Calu3 (cell line): ENCODE measurements at regions not wholly inside any gene's neighbourhood (a gene's known extent, or its start where the extent isn't known, plus 50 kb on each side); places are given as distances from the start of the nearest gene placed in this dataset.

ENCODE experiments used
- BruUV-seq: library from RNA; stranded (reverse); fragments of 400-500 nt; replicated peaks from 2 replicates; lab custom pipeline; 2021; lab: Mats Ljungman, UMichigan
- CTCF ChIA-PET: fragments of 300-600 bp; sonication (Branson Sonifier 250); formaldehyde crosslinking; loops from one replicate; lab custom pipeline; 2022; ENCODE audit warnings: antibody characterized with exemption; lab: Charles Lee
- DNase-seq: peaks from one replicate; pipeline ENCODE4 v3.0.0; 2022
- H3K27ac Mint-ChIP-seq: one replicate; pipeline ENCODE4 v1.8.0; 2022; ENCODE audit warnings: mixed read lengths; ENCODE audit not compliant: unreplicated experiment
- H3K27me3 Mint-ChIP-seq: one replicate; pipeline ENCODE4 v1.8.0; 2022; ENCODE audit warnings: mixed read lengths; ENCODE audit not compliant: unreplicated experiment
- H3K36me3 Mint-ChIP-seq: one replicate; pipeline ENCODE4 v1.8.0; 2022; ENCODE audit warnings: mild to moderate bottlenecking, moderate library complexity, mixed read lengths; ENCODE audit not compliant: insufficient read depth, unreplicated experiment
- H3K4me1 Mint-ChIP-seq: one replicate; pipeline ENCODE4 v1.8.0; 2022; ENCODE audit warnings: mild to moderate bottlenecking, low read depth, mixed read lengths; ENCODE audit not compliant: unreplicated experiment
- H3K4me3 Mint-ChIP-seq: one replicate; pipeline ENCODE4 v1.8.0; 2022; ENCODE audit warnings: mild to moderate bottlenecking, low read depth, moderate library complexity, mixed read lengths; ENCODE audit not compliant: unreplicated experiment
- H3K9me3 Mint-ChIP-seq: one replicate; pipeline ENCODE4 v1.8.0; 2022; ENCODE audit warnings: low read depth, mixed read lengths; ENCODE audit not compliant: unreplicated experiment
- intact Hi-C: fragments of 100-400 bp; cut with micrococcal nuclease; formaldehyde crosslinking; loops from one replicate; pipeline ENCODE4 v1.10.0; 2022; ENCODE audit not compliant: unreplicated experiment
- TF ChIP-seq, protein P1 (sequence below): fragments of 200-600 bp; IDR thresholded peaks from one replicate; pipeline ENCODE4 v1.8.0; 2022; ENCODE audit warnings: antibody characterized with exemption; ENCODE audit not compliant: unreplicated experiment

DNA sequence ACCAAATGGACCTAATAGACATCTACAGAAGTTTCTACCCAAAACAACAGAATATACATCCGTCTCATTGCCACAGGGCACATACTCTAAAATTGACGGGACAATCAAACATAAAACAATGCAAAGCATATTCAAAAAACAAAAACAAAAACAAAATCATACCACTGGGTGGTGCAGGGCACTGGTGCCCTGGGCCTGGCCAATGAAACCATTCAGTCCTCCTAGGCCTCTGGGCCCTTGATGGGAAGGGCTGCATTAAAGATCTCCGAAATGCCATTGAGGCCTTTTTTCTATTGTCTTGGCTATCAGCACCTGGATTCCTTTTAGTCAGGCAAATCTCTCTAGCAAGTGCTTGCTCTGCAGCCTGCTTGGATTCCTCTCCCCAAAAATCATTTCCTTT, 213.9 kb upstream of the ZCCHC13 start:
- H3K4me3 Mint-ChIP-seq: no peak overlapping the region
- no peaks in the 10 kb centered on the region for H3K36me3 Mint-ChIP-seq
- DNase-seq: no peak
- TF ChIP-seq, protein P1, sequence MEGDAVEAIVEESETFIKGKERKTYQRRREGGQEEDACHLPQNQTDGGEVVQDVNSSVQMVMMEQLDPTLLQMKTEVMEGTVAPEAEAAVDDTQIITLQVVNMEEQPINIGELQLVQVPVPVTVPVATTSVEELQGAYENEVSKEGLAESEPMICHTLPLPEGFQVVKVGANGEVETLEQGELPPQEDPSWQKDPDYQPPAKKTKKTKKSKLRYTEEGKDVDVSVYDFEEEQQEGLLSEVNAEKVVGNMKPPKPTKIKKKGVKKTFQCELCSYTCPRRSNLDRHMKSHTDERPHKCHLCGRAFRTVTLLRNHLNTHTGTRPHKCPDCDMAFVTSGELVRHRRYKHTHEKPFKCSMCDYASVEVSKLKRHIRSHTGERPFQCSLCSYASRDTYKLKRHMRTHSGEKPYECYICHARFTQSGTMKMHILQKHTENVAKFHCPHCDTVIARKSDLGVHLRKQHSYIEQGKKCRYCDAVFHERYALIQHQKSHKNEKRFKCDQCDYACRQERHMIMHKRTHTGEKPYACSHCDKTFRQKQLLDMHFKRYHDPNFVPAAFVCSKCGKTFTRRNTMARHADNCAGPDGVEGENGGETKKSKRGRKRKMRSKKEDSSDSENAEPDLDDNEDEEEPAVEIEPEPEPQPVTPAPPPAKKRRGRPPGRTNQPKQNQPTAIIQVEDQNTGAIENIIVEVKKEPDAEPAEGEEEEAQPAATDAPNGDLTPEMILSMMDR: no peak
- CTCF ChIA-PET: no interaction called here
- no peak overlapping the region for H3K27ac Mint-ChIP-seq
- intact Hi-C loops: no loop called here
- no TSS peak for BruUV-seq
- H3K27me3 Mint-ChIP-seq: no peaks in the 10 kb centered on the region
- H3K9me3 Mint-ChIP-seq: peaks cover 14% of the 10 kb centered on the region
- H3K4me1 Mint-ChIP-seq: no peaks in the 10 kb centered on the region

DNA sequence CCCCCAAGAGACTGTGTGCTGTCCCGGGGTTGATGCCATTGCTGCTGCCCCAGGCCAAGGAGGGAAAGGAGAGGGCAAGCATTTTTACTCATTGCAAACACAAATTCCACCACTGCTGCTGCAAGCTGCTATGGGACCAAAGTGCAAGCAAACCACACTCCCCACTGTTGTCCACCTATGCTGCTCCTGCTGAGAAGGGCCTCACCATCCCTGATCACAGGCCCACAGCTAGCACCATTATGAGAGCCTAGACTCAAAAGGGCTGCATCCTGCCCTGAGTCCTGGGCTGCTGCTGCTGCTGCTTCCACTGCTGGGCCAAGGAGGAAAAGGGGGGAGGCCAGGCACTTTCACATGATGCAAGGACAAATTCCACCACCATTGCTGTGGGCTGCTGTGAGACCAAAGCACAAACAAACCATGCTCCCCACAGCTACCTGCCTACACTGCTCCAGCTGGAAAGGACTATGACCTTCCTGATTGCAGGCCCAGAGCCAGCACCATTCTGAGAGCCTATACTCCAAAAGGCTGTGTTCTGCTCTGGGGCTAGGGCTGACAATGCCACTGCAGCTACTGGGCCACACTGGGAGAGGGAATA, 218.2 kb upstream of the ZCCHC13 start:
- H3K4me3 Mint-ChIP-seq: no peak overlapping the region
- peaks cover 13% of the 10 kb centered on the region for H3K9me3 Mint-ChIP-seq
- CTCF ChIA-PET: interaction anchor here (0.6 kb wide), 1 partner anchor 1824 kb away, joined by 3 read pairs; no protein-coding TSS in a partner anchor
- H3K36me3 Mint-ChIP-seq: no peaks in the 10 kb centered on the region
- no peak for DNase-seq
- TF ChIP-seq, protein P1: no peak
- H3K27me3 Mint-ChIP-seq: no peaks in the 10 kb centered on the region
- intact Hi-C loops: no loop called here
- H3K4me1 Mint-ChIP-seq: no peaks in the 10 kb centered on the region
- BruUV-seq: no TSS peak
- H3K27ac Mint-ChIP-seq: no peak overlapping the region

DNA sequence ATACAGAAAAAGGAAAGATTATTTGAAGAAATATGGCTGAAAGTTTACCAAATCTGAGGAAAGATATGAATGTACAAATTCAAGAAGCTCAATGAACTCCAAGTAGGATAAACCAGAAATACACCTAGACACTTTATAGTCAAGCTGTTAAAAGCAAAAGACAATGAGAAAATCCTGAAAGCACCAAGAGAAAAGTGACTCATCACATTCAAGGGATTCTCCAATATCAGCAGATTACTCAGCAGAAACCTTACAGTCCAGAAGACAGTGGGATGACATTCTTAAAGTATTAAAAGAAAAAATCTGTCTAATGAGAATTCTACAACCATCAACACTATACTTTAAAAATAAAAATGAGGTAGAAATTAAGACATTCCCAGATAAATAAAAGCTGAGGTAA, 223.8 kb upstream of the ZCCHC13 start:
- Mint-ChIP-seq H3K4me3 (no peak overlapping the region), H3K4me1 (no peaks in the 10 kb centered on the region), H3K27ac (no peak overlapping the region), H3K27me3 (no peaks in the 10 kb centered on the region), H3K36me3 (no peaks in the 10 kb centered on the region), H3K9me3 (peaks cover 9% of the 10 kb centered on the region)
- BruUV-seq: no TSS peak
- CTCF ChIA-PET: no interaction called here
- no peak for DNase-seq
- TF ChIP-seq, protein P1: no peak
- intact Hi-C loops: no loop called here

DNA sequence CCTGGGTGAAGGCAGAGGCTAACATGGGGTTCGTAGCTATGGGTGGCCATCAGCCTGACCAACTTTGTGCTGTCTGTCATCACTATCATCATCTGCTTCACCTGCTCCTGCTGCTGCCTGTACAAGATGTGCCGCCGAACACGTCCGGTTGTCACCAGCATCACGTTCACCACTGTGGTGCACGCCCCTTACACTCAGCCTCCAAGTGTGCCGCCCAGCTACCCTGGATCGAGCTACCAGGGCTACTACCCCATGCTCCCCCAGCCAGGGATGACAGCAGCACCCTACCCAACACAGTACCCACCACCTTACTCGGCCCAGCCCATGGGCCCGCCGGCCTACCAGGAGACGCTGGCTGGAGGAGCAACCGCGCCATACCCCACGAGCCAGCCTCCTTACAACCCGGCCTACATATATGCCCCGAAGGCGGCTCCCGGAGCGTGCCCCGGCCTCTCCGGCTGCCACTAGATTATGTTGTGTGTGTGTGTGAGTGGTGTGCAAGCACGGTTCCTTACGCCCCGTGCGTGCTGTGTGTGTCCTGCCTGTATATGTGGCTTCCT, 213.4 kb upstream of the XIST start:
- no peak overlapping the region for H3K27ac Mint-ChIP-seq
- CTCF ChIA-PET: no interaction called here
- H3K4me1 Mint-ChIP-seq: no peaks in the 10 kb centered on the region
- intact Hi-C loops: no loop called here
- TF ChIP-seq, protein P1: no peak
- no peak for DNase-seq
- peaks cover 4% of the 10 kb centered on the region for H3K9me3 Mint-ChIP-seq
- H3K27me3 Mint-ChIP-seq: no peaks in the 10 kb centered on the region
- no peaks in the 10 kb centered on the region for H3K36me3 Mint-ChIP-seq
- BruUV-seq: no TSS peak
- H3K4me3 Mint-ChIP-seq: no peak overlapping the region
